AG10803 (cell line): ENCODE measurements at regions not wholly inside any gene's neighbourhood (a gene's known extent, or its start where the extent isn't known, plus 50 kb on each side); places are given as distances from the start of the nearest gene placed in this dataset.

Source experiments
- DNase-seq: peaks from one replicate; pipeline ENCODE4 v3.0.0; 2010; ENCODE audit warnings: low read depth
- H3K4me3 ChIP-seq: 2 replicates; pipeline ENCODE4 v1.5.1; 2011; ENCODE audit warnings: mild to moderate bottlenecking, low read length, control low read depth
- TF ChIP-seq, protein P1 (sequence below): conservative IDR thresholded peaks from 2 replicates; pipeline ENCODE4 v1.5.1; 2011; ENCODE audit warnings: mild to moderate bottlenecking, low read length, control low read depth, inconsistent platforms

DNA sequence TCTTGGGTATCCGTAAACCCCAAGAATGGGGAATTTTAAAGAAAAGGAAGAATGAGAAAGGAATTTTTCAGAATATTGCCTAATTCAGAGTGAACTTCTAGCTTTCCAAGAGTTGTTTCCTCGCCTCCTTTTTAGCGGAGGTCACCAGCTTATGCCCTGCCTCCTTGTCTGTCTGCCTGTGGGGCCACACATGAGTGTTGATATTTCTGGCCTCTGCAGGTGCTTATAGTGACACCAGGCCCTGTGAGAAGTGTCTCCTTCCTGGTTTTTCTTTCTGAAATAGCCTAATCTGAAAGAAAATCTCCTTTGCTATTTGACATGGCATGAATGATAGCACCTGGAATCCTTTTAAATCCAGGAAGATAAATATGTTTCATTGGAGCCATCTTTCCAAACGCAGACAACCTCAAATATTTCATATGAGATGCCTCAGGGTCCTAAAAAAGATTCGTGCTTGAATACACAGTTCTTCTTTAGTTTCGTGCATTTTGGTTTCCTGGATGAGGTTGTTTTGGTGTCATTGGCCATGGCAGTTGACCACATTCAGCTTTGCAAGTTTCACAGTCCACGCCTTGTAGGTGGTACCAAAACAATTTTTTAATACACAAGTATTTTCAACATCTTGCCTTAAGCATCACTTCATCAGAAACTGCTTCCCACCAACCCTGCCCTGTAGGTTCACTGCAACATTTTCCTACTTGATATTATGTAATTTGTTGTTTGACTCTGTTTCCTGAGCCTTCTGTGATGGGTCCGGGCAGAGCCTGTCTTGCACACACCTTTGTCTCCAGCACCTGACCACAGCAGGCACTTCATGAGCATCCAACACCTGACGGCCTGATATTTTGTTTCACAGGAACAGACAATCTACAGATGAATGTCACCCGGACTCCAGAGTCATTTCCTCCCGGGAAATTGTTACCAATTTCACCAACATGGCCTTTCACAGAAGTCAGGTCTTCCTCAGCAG is 159.4 kb downstream of the C11orf91 start:
- TF ChIP-seq, protein P1, sequence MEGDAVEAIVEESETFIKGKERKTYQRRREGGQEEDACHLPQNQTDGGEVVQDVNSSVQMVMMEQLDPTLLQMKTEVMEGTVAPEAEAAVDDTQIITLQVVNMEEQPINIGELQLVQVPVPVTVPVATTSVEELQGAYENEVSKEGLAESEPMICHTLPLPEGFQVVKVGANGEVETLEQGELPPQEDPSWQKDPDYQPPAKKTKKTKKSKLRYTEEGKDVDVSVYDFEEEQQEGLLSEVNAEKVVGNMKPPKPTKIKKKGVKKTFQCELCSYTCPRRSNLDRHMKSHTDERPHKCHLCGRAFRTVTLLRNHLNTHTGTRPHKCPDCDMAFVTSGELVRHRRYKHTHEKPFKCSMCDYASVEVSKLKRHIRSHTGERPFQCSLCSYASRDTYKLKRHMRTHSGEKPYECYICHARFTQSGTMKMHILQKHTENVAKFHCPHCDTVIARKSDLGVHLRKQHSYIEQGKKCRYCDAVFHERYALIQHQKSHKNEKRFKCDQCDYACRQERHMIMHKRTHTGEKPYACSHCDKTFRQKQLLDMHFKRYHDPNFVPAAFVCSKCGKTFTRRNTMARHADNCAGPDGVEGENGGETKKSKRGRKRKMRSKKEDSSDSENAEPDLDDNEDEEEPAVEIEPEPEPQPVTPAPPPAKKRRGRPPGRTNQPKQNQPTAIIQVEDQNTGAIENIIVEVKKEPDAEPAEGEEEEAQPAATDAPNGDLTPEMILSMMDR = no peak
- DNase-seq = no peak
- H3K4me3 ChIP-seq = no peak overlapping the region

DNA sequence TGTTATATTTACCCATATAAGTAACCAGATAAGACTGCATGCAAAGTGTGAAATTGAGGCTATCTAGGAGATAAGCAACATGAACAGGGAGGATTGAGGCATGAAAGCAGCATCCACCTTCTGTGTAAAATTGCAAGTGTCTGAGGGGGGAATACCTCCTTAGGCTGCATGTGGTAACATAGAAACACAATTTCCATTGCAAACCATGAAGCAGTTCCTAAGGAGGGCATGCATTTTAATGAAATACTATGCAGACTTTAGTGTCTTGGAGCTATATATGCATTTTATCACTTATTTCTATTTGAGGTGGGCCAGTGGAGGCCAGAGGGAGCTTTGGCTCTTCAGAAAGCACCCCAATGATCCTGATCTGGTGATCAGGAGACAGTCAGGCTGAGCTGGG is 160.2 kb downstream of the C11orf91 start:
- H3K4me3 ChIP-seq = no peak overlapping the region
- DNase-seq = no peak
- TF ChIP-seq, protein P1 = no peak

DNA sequence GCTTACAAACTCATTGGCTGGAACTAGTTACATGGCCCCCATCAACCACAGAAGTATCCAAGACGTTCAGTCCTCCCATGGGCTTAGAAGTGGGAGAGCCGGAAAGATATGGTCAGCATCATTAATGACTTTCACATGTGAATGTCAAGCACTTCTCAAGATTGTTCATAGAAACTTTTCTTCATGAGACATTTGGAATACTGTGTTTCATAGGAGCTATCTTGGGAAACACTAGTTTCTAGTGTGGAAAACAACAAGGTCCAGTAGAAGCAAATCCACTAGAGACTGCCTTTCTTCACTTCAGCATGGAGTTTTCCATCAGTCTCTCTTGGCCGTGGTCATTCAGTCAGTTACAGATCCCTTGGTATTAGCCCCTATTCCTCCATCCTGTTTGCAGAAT is 160.9 kb downstream of the C11orf91 start:
- TF ChIP-seq, protein P1 = no peak
- no peak overlapping the region for H3K4me3 ChIP-seq
- DNase-seq = peak; percentile 66

DNA sequence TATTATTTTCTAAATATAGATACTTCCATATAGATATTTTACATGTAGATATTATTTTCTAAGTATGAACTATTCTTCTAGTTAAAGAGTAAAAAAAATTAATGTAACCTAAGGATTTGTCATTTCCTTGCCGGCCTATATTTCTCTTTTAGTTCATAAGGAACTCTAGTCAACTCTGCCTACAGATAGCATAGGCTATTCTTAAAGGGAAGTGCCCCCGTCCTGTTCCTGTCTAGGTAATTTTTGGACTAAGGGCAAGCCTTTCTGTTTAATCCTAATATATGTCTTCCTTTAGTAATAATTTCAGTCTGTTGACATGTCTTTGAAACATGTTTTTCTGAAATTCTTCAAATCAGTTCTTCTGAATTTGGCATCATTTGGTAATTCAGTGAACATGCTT is 161.9 kb downstream of the C11orf91 start:
- no peak overlapping the region for H3K4me3 ChIP-seq
- TF ChIP-seq, protein P1 = no peak
- DNase-seq = no peak

DNA sequence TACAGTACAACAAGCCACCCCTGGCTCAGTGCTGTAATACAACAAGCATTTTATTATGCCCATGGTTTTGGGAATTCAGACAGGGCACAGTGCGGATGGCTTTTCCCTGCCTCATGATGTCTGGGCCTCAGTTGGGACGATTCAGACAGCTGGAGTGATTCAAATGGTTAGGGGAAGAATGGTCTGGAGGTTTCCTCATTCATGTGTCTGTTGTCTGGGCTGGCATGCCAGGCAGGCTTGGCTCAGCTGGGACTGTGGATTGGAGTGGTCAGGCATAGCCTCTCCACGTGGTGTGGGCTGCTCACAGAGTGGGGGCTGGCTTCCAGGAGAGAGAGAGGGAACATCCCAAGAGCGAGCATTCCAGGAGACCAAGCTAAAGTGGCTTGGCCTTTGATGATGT is 164.4 kb downstream of the C11orf91 start:
- TF ChIP-seq, protein P1 = no peak
- no peak for DNase-seq
- H3K4me3 ChIP-seq = no peak overlapping the region

DNA sequence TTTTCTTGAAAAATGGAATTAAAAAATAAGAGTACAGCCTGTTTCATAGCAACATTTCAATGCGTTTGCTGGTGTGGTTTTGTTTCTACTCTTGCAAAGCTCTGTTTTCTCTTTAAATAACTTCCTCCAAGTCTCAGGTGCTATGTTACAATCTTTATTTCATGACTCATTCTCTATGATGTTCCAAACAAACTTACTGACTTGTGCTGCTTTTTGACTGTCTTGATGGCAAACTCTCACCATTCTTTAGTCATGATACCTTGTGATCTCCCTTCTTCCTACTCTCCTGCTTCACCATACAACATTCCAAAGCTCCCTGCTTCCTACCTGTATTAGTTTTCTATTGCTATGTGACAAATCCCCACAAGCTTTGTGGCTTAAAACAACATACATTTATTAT is 166.1 kb downstream of the C11orf91 start:
- H3K4me3 ChIP-seq = no peak overlapping the region
- TF ChIP-seq, protein P1 = no peak
- no peak for DNase-seq
